GM06990 (cell line): ENCODE measurements at regions not wholly inside any gene's neighbourhood (a gene's known extent, or its start where the extent isn't known, plus 50 kb on each side); places are given as distances from the start of the nearest gene placed in this dataset.

Experiments
- DNase-seq: peaks from one replicate; pipeline ENCODE4 v3.0.0-alpha.2; 2011; ENCODE audit not compliant: insufficient read length; ENCODE audit errors: extremely low read depth
- H3K27me3 ChIP-seq: replicated peaks from 2 replicates; pipeline ENCODE4 v1.6.0; 2011; ENCODE audit warnings: low read length; ENCODE audit not compliant: control insufficient read depth, insufficient read depth
- H3K36me3 ChIP-seq: 2 replicates; pipeline ENCODE4 v1.5.1; 2011; ENCODE audit warnings: low read length; ENCODE audit not compliant: control insufficient read depth, insufficient read depth
- H3K4me3 ChIP-seq: replicated peaks from 2 replicates; pipeline ENCODE4 v1.5.1; 2011; ENCODE audit warnings: low read depth, mild to moderate bottlenecking, control low read depth, low read length
- TF ChIP-seq, protein P1 (sequence below): IDR thresholded peaks from 2 replicates; pipeline ENCODE4 v1.5.1; 2011; ENCODE audit warnings: low read length, control low read depth, mild to moderate bottlenecking, inconsistent platforms; ENCODE audit not compliant: insufficient read depth, poor library complexity, severe bottlenecking

DNA sequence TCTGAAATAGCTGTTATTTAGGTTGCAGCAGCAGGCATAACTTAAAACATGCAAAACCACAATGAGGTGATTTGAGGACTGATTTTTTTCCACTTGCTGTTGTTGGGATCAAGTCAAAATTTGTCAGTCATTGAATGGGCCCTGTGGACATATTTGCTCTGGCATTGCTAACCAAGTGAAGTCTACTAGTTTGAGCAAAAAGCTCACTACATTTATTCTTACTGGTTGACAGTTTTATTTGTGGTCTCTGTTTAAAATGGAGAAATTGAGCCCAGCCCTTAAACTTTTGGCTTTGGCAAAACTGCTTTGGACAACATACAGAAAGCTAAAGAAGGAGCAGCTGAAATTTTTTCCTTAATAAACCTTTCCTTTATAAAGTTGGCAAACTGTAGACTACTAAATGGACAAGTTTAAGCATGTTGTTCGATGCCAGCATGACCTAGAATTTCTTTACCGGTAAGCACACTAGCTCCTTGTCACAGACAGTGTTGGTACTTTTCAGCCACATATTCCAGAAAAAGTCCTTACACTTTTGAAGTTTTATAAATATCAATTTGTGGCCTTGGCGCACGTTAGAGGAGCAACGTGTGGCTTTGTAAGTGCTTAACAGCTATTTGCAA, 234.6 kb downstream of the USP25 start:
- Histone ChIP-seq H3K36me3 (no peaks in the 10 kb centered on the region), H3K4me3 (no peak overlapping the region), H3K27me3 (no peaks in the 10 kb centered on the region)
- no peak for DNase-seq
- TF ChIP-seq, protein P1, sequence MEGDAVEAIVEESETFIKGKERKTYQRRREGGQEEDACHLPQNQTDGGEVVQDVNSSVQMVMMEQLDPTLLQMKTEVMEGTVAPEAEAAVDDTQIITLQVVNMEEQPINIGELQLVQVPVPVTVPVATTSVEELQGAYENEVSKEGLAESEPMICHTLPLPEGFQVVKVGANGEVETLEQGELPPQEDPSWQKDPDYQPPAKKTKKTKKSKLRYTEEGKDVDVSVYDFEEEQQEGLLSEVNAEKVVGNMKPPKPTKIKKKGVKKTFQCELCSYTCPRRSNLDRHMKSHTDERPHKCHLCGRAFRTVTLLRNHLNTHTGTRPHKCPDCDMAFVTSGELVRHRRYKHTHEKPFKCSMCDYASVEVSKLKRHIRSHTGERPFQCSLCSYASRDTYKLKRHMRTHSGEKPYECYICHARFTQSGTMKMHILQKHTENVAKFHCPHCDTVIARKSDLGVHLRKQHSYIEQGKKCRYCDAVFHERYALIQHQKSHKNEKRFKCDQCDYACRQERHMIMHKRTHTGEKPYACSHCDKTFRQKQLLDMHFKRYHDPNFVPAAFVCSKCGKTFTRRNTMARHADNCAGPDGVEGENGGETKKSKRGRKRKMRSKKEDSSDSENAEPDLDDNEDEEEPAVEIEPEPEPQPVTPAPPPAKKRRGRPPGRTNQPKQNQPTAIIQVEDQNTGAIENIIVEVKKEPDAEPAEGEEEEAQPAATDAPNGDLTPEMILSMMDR = no peak

GRCh38 chr21:15966231-15966630, 236.4 kb downstream of the USP25 start:
- no peaks in the 10 kb centered on the region for H3K36me3 ChIP-seq
- no peak for DNase-seq
- no peaks in the 10 kb centered on the region for H3K27me3 ChIP-seq
- TF ChIP-seq, protein P1 = no peak
- H3K4me3 ChIP-seq = no peak overlapping the region

GRCh38 chr21:15966651-15967050, 236.9 kb downstream of the USP25 start:
- Histone ChIP-seq H3K27me3 (no peaks in the 10 kb centered on the region), H3K36me3 (no peaks in the 10 kb centered on the region), H3K4me3 (no peak overlapping the region)
- no peak for DNase-seq
- TF ChIP-seq, protein P1 = no peak

GRCh38 chr21:15967661-15968060, 237.9 kb downstream of the USP25 start:
- H3K27me3 ChIP-seq = no peaks in the 10 kb centered on the region
- no peak overlapping the region for H3K4me3 ChIP-seq
- H3K36me3 ChIP-seq = no peaks in the 10 kb centered on the region
- DNase-seq = no peak
- TF ChIP-seq, protein P1 = no peak

GRCh38 chr21:15968776-15969310, 239.1 kb downstream of the USP25 start:
- no peaks in the 10 kb centered on the region for H3K36me3 ChIP-seq
- H3K27me3 ChIP-seq = no peaks in the 10 kb centered on the region
- DNase-seq = no peak
- no peak overlapping the region for H3K4me3 ChIP-seq
- TF ChIP-seq, protein P1 = no peak
